Right cardiac atrium (tissue), 5 donors: ENCODE measurements at regions not wholly inside any gene's neighbourhood (a gene's known extent, or its start where the extent isn't known, plus 50 kb on each side); places are given as distances from the start of the nearest gene placed in this dataset.
A peak's percentile ranks its signal among the peaks of the same experiment; 100 is the strongest.

Source experiments
- ATAC-seq, 2 donors: fragments of 200-7000 bp; cut with Tn5 transposase; one replicate each; pipeline versions ENCODE4 v1.8.0 to v1.9.1; 2020; ENCODE audit warnings: moderate library complexity in 2 of 2, mild to moderate bottlenecking in 1 of 2
- DNase-seq, 3 donors: peaks; one replicate each; pipeline ENCODE4 v3.0.0-alpha.2; 2020
- H3K27ac ChIP-seq: one replicate; pipeline ENCODE4 v1.5.1; 2013; ENCODE audit warnings: mild to moderate bottlenecking, low read length, control low read depth, moderate library complexity
- H3K27me3 ChIP-seq: one replicate; pipeline ENCODE4 v1.6.1; 2013; ENCODE audit not compliant: control insufficient read depth, insufficient read depth
- H3K4me1 ChIP-seq: one replicate; pipeline ENCODE4 v1.6.1; 2013; ENCODE audit warnings: low read length; ENCODE audit not compliant: control insufficient read depth, insufficient read depth
- H3K4me3 ChIP-seq: one replicate; pipeline ENCODE4 v1.5.1; 2013; ENCODE audit warnings: low read length, control low read depth
- H3K9me3 ChIP-seq: one replicate; pipeline ENCODE4 v1.6.1; 2013; ENCODE audit warnings: low read length; ENCODE audit not compliant: control insufficient read depth
- WGBS: extraction: QIAGEN DNeasy Blood & Tissue Kit; methylation state at CpG from one replicate; pipeline ENCODE4 v1.1.7; 2013; 5-methylcytosine and 5-hydroxymethylcytosine counted together
- intact Hi-C, 4 donors: fragments of 100-400 bp; cut with DNase I; formaldehyde crosslinking; loops; one replicate each; pipeline versions ENCODE4 v1.11.0 to v1.14.0; 2022 to 2023
- donor health status: healthy with polysubstance abuse.
- donor health status: DM: no; HTN: yes; CAD: no.
- donor health status: DM: no; HTN: no; CAD: no.
- donor health status: DM: no; HTN: yes; CAD: no; lungs with severe emphysema.
- donor health status: DM: yes; HTN: yes; CAD: no.

DNA sequence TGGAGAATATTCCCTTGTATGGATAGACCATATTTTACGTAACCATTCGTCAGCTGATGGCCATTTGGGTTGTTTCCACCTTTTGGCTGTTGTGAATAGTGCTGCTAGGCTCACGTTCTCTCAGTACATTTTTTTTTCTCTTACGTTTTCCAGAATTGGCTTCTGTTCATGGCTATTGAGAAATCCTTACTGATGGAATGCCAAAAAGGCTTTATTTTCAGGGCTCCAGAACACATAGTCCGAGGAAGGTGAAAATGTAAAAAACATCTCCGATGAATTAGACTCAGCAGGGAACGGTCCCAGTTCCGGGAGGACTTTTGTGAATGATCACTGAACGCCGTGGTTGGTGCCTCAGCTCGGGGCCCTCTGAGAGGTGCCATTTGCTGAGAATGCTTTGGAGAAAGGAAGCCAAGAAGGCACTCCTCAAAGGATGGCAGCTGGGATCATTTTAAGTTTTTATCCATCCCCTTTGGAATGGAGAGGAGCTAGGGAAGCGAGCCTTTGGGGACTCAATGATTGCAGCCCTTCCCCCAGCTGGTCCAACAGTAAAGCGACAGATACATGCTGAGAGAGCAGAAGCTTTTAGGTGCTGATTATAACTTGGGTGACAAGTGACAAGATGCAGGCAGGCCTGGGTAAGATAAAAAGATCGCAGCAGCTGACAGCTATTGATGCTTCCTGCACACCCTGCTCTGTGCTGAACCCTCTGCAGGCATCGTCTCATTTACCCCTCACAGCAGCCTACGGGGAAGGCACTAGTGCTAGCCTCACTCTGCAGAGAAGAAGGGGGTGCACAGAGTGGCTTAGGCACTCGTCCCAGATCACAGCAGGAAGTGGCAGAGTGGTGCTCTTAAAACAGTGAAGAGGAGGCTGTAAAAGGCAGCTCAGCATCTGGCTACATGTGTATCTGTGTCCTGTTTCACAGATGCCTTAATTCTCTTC, 133.4 kb upstream of the KCNG1 start:
- H3K9me3 ChIP-seq, result no peaks in the 10 kb centered on the region
- no peaks in the 10 kb centered on the region for H3K27me3 ChIP-seq
- no peak overlapping the region for H3K27ac ChIP-seq
- intact Hi-C loops, result no loop called here
- DNase-seq (no peak), ATAC-seq (peak; percentile 63 to 72)
- H3K4me1 ChIP-seq, result no peaks in the 10 kb centered on the region
- no peak overlapping the region for H3K4me3 ChIP-seq
- 17% methylated on average over 17 of the region's 17 CpGs for WGBS

DNA sequence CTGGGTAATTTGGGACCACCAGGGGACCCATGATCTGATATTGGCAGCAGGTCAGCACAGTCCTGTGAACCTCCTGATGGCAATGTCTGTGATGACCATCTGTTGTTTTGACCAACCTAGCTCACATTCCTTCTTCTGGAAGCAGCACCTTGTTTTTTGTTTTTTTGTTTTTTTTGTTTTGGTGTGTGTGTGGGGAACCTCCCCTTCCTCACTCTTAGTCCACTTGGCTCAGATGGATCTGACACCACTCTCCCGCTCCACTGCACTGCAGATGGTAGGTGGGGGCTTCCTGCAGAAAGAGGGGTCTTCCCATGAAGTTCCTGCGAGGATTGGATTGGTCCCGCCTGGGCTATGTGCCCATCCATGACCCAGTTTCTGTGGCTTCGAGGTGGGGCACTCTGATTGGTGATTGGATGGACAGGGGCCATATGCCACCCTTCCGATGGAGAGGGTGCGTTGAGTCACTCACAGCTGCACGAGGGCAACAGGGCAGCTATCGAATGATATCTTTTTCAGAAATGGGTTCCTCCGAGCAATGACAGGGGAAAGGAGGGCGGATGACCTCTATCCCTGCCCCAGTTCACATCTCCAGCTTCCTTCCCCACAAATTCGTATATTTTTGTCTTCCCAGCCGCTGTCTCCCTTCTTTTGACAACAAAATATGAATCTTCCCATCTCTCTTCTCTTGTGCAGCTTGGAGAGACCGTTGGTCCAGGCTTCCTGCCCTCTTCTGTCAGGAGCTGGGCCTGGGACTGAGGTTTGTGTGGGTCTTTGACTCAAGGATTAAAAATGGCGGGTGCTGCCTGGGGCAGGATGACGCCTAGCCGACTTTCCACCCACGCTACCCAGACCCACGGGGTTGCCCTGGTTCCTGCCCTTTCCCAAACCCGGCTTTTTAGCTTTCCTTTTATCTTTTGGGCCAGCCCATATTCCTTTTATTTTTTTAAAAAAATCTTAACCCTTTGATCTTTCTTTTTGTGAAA, 132.1 kb upstream of the KCNG1 start:
- intact Hi-C loops, result no loop called here
- no peak overlapping the region for H3K27ac ChIP-seq
- H3K4me3 ChIP-seq, result no peak overlapping the region
- H3K4me1 ChIP-seq, result no peaks in the 10 kb centered on the region
- no peaks in the 10 kb centered on the region for H3K27me3 ChIP-seq
- no peaks in the 10 kb centered on the region for H3K9me3 ChIP-seq
- DNase-seq (no peak), ATAC-seq (no peak)
- WGBS, result 81% methylated on average over 19 of the region's 19 CpGs

DNA sequence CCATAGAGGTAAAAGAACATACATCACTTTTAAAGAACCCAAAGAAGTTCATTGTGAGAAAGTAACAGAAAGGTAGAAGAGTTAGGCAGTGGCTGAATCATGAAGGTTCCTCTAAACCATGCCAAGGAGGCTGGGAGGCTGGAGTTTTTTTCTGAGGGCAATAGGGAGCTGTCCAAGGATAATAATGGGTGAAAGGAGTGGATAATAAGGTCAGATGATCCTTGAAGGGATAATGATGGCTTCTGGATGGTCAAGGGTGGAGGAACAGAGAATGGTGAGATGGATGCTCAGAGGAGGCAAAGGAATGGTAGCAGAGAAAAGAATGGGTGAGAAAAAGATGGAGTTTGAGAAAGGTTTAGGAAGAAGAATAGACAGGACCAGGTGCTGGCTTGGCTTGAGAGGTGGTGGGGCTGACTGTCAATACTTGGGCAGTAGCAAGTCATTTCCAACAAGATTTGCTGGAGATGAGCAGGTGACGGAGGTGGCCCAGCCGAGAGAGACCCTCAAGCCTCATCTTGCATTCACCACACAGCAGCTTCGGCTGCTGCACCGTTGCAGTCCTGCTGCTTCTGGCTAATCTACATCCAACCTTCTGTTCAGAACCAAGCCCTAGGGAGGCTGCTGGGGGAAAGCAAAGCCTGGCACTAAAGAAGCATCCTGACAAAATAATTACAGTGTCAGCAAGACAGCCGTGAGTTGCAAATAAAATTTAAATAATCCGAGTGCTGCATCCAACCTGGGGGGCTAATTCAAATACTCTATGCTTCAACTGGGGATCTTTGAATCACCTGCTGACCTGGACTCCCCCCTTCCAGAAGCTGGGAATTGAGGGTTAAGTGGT, 131.2 kb upstream of the KCNG1 start:
- Histone ChIP-seq H3K27ac (no peak overlapping the region), H3K4me3 (no peak overlapping the region), H3K4me1 (no peaks in the 10 kb centered on the region), H3K27me3 (no peaks in the 10 kb centered on the region), H3K9me3 (no peaks in the 10 kb centered on the region)
- WGBS, result 77% methylated on average over 6 of the region's 6 CpGs
- intact Hi-C loops, result no loop called here
- DNase-seq (no peak), ATAC-seq (no peak)

DNA sequence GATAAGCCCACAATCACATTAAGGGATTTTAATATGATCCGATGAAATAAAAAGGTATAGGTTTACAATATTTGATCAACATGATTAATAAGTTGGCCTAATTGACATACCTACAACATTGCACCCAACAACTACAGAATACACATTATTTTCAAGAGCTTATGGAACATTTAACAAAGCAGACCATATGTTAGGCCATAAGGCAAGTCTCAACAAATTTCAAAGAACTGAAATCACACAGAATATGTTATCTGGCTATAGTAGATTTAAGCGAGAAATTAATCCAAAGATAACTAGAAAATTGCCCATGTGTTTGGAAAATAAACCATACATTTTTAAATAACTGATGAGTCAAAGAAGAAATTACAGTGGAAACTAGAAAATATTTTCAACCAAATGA, 126.0 kb upstream of the KCNG1 start:
- H3K27me3 ChIP-seq, result no peaks in the 10 kb centered on the region
- H3K4me3 ChIP-seq, result no peak overlapping the region
- DNase-seq, result no peak
- H3K4me1 ChIP-seq, result no peaks in the 10 kb centered on the region
- no peak overlapping the region for H3K27ac ChIP-seq
- intact Hi-C loops, result no loop called here
- no peak for ATAC-seq
- no peaks in the 10 kb centered on the region for H3K9me3 ChIP-seq
- 86% methylated on average over 2 of the region's 2 CpGs for WGBS

DNA sequence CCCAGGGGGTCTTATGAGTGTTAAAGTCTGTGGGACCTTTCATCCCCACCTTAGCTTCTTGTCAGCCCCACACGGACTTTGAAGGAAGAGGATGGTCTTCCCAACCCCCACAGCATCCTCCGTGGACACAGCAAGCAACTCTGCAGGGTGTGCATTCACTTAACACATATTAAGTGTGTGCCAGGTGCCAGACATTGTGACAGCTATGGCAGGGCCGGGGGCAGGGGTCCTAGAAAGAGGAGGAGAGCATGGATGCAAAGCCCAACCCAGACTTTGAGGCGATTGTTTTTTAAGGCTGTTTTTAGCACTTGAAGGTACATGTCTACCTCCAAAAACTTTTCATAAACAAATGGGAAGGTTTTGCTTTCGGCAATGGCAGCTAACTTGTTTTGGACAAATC, 121.6 kb upstream of the KCNG1 start:
- no peak overlapping the region for H3K4me3 ChIP-seq
- H3K9me3 ChIP-seq, result no peaks in the 10 kb centered on the region
- intact Hi-C loops, result no loop called here
- DNase-seq (no peak), ATAC-seq (no peak)
- no peak overlapping the region for H3K27ac ChIP-seq
- H3K4me1 ChIP-seq, result no peaks in the 10 kb centered on the region
- WGBS, result 47% methylated on average over 5 of the region's 5 CpGs
- H3K27me3 ChIP-seq, result no peaks in the 10 kb centered on the region

DNA sequence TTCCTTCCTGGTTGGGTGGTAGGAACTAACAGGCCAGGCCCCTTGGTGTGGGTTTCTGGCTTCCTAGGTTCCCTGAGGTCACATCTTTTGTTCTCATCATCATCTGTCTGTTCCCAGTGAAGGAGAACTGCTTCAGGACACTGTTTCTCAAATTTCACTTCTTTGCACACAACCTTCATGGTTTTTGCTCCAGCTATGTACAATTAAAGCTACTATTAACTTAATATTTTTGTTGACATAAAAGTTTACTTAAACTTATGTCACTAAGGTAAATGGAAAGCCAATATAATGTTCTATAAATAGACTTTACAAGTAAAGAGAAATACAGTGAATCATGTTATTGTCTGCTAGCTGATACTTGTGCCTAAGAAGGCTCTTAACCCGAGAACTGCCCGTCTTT, 120.7 kb upstream of the KCNG1 start:
- WGBS, result 85% methylated on average over 2 of the region's 2 CpGs
- intact Hi-C loops, result no loop called here
- no peaks in the 10 kb centered on the region for H3K9me3 ChIP-seq
- H3K27ac ChIP-seq, result no peak overlapping the region
- DNase-seq (no peak), ATAC-seq (no peak)
- H3K4me3 ChIP-seq, result no peak overlapping the region
- H3K27me3 ChIP-seq, result no peaks in the 10 kb centered on the region
- no peaks in the 10 kb centered on the region for H3K4me1 ChIP-seq

DNA sequence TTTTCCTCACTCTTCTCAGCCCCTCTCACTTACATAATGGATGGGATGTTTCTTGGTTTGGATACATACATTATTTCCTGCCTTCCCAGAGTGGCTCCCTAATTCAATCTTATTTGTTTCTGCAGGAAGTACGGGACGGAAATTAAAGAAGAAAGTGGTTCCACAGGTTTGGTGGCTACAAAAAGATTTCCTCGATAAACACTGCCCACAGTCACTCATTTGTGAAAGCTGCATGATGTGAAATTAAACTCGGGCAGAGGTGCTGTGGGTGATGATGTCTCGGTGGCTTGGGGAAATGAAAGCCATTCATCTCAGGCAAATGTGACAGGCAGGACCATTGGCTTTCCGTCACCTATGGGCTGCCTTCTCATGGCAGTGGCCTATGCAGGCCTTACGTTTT, 119.5 kb upstream of the KCNG1 start:
- intact Hi-C loops, result no loop called here
- H3K4me1 ChIP-seq, result no peaks in the 10 kb centered on the region
- no peak for ATAC-seq
- H3K9me3 ChIP-seq, result no peaks in the 10 kb centered on the region
- WGBS, result 74% methylated on average over 7 of the region's 7 CpGs
- DNase-seq, result no peak
- no peaks in the 10 kb centered on the region for H3K27me3 ChIP-seq
- H3K4me3 ChIP-seq, result no peak overlapping the region
- no peak overlapping the region for H3K27ac ChIP-seq

DNA sequence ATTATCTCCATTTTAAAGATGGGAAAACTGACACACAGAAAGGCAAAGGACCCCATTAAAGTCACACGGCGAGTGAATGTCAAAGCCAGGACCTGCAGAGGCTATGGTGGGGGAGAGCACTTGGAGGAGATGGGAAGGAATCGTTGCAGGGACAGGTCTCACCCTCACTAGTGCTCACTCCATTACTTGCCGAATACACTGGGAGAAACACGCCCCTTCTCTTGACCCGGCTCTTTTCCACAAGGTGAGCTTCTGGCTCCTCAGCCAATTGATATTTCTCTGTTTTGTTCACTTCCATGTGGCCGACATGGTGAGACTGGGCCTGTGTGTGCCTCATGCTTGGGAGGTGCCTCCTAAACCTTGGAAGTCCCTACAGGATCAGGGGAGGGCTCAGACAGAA, 117.8 kb upstream of the KCNG1 start:
- intact Hi-C loops, result no loop called here

DNA sequence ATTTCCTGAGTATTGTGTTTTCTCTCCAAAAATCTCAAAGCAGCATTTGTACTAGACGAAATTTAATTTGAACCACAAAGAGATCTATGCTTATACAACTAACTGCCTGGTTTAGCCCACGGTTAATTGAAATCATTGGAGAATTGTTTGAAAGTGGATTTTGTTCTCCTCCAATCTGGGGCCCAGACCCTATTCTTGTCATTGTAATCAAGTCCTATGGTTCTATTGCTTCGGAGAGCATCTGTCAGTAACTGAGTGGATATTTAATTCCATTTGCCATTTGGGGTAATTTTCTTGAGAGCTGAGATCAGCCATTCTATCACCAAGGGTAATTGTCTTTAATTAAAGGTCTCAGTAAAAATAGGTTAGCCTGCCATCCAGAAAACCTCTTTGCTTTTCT, 117.0 kb upstream of the KCNG1 start:
- DNase-seq (no peak), ATAC-seq (no peak)
- Histone ChIP-seq H3K27me3 (no peaks in the 10 kb centered on the region), H3K9me3 (no peaks in the 10 kb centered on the region), H3K4me3 (no peak overlapping the region), H3K27ac (no peak overlapping the region), H3K4me1 (no peaks in the 10 kb centered on the region)
- WGBS, result 73% methylated on average over 3 of the region's 3 CpGs
- intact Hi-C loops, result no loop called here

More for the DNA sequence above, 117.8 kb upstream of the KCNG1 start:
- ATAC-seq, result no peak
- H3K4me1 ChIP-seq, result no peaks in the 10 kb centered on the region
- no peaks in the 10 kb centered on the region for H3K27me3 ChIP-seq
- H3K27ac ChIP-seq, result no peak overlapping the region
- H3K4me3 ChIP-seq, result no peak overlapping the region
- WGBS, result 96% methylated on average over 7 of the region's 7 CpGs
- H3K9me3 ChIP-seq, result no peaks in the 10 kb centered on the region
- no peak for DNase-seq

DNA sequence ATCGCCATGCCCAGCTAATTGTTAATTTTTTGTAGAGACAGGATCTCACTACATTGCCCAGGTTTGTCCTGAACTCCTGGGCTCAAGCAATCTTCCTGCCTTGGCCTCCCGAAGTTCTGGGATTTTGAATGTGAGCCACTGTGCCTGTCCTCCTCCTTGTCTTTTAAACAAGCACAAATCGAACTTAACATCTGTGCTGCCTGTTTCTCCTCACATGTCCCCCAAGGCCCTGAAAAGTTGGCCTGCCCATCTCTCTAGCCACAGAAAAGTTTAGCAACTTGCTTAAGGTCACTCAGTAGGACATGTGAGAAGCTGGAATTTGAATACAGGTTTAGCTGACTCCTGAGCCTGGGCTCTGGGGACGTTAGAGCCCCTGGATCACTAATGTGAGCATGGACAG, 115.7 kb upstream of the KCNG1 start:
- DNase-seq (no peak), ATAC-seq (no peak)
- no peaks in the 10 kb centered on the region for H3K4me1 ChIP-seq
- H3K9me3 ChIP-seq, result no peaks in the 10 kb centered on the region
- no peaks in the 10 kb centered on the region for H3K27me3 ChIP-seq
- intact Hi-C loops, result no loop called here
- no peak overlapping the region for H3K27ac ChIP-seq
- 79% methylated on average over 4 of the region's 4 CpGs for WGBS
- H3K4me3 ChIP-seq, result no peak overlapping the region
